HepG2 (cell line): ENCODE measurements at regions not wholly inside any gene's neighbourhood (a gene's known extent, or its start where the extent isn't known, plus 50 kb on each side); places are given as distances from the start of the nearest gene placed in this dataset.

ENCODE experiments used
- ATAC-seq: fragments of 200-7000 bp; cut with Tn5 transposase; 3 replicates; pipeline ENCODE4 v1.9.1; 2020; ENCODE audit warnings: mild to moderate bottlenecking, moderate library complexity
- BruUV-seq: library from RNA; stranded (reverse); fragments of 400-500 nt; replicated peaks from 2 replicates; lab custom pipeline; 2021; lab: Mats Ljungman, UMichigan
- CTCF ChIA-PET: fragments of 300-600 bp; formaldehyde crosslinking; extraction: SDS; loops from one replicate; lab custom pipeline; 2021; ENCODE audit warnings: low total read pairs, inconsistent platforms, low intra/inter-chr PET ratio; lab: Yijun Ruan, JAX
- POLR2A ChIA-PET: fragments of 350-600 bp; sonication (Branson Sonifier 250); formaldehyde crosslinking; loops from one replicate; lab custom pipeline; 2020; ENCODE audit warnings: antibody characterized with exemption, inconsistent platforms; lab: Yijun Ruan, JAX
- DNase-seq: peaks from one replicate; pipeline ENCODE4 v3.0.0-alpha.2; 2015; ENCODE audit warnings: low spot score
- FAIRE-seq: peaks from 3 replicates; lab custom pipeline; 2011; peaks lifted over from hg19 to GRCh38; lab: Jason Lieb, UNC
- H2AFZ ChIP-seq: one replicate; pipeline ENCODE4 v1.6.1; 2011; ENCODE audit warnings: low read length, inconsistent platforms
- H3K27ac ChIP-seq: fragments of 300-600 bp; 3 replicates; pipeline ENCODE4 v1.8.0; 2011; ENCODE audit warnings: mixed run types, mild to moderate bottlenecking, mixed read lengths, low read length, inconsistent platforms; ENCODE audit not compliant: insufficient read depth; ENCODE audit errors: extremely low read length
- H3K27me3 ChIP-seq, 2 experiments: fragments of 200-600 bp in 1 of 2; 2 replicates in 1 of 2; 3 replicates in 1 of 2; pipeline versions ENCODE4 v1.6.0 to v1.8.0; 2011; ENCODE audit warnings: low read length in 2 of 2, mild to moderate bottlenecking in 2 of 2, moderate library complexity in 2 of 2, inconsistent platforms in 1 of 2; ENCODE audit not compliant: insufficient read depth in 2 of 2, control insufficient read depth in 1 of 2
- H3K36me3 ChIP-seq, 2 experiments: fragments of 200-600 bp in 1 of 2; replicated peaks in 1 of 2; 2 replicates in 1 of 2; 3 replicates in 1 of 2; pipeline versions ENCODE4 v1.5.1 to v1.8.0; 2011; ENCODE audit warnings: low read length in 2 of 2, inconsistent platforms in 1 of 2; ENCODE audit not compliant: insufficient read depth in 2 of 2, control insufficient read depth in 1 of 2
- H3K4me1 ChIP-seq: 2 replicates; pipeline ENCODE4 v1.5.1; 2012; ENCODE audit warnings: low read length, inconsistent platforms; ENCODE audit not compliant: insufficient read depth
- H3K4me2 ChIP-seq: 2 replicates; pipeline ENCODE4 v1.6.0; 2011; ENCODE audit warnings: low read depth, low read length, inconsistent platforms
- H3K4me3 ChIP-seq, 3 experiments: fragments of 200-600 bp in 1 of 3; sonication (generic), shearing (Covaris generic) in 1 of 3; replicated peaks in 1 of 3; 2 replicates each; pipeline ENCODE4 v1.5.1; 2011 to 2016; ENCODE audit warnings: low read length in 3 of 3, inconsistent platforms in 2 of 3, low read depth in 2 of 3, mild to moderate bottlenecking in 2 of 3, control low read depth in 1 of 3, mixed read lengths in 1 of 3; ENCODE audit not compliant: insufficient read depth in 1 of 3
- H3K79me2 ChIP-seq: one replicate; pipeline ENCODE4 v1.6.1; 2011; ENCODE audit warnings: low read length, inconsistent platforms; ENCODE audit not compliant: insufficient read depth
- H3K9ac ChIP-seq: 2 replicates; pipeline ENCODE4 v1.6.0; 2011; ENCODE audit warnings: mild to moderate bottlenecking, low read depth, low read length, inconsistent platforms; ENCODE audit not compliant: insufficient read depth
- H3K9me3 ChIP-seq: 2 replicates; pipeline ENCODE4 v1.5.1; 2012; ENCODE audit warnings: mild to moderate bottlenecking, low read length
- H4K20me1 ChIP-seq: 2 replicates; pipeline ENCODE4 v1.6.0; 2011; ENCODE audit warnings: inconsistent platforms, mild to moderate bottlenecking, low read length, moderate library complexity; ENCODE audit not compliant: insufficient read depth
- CTCF ChIP-seq: sonication (generic); formaldehyde crosslinking; IDR thresholded peaks from 2 replicates; pipeline ENCODE4 v1.5.0; 2020; ENCODE audit warnings: mild to moderate bottlenecking, missing genetic modification reagents, moderate library complexity
- FOXP1 ChIP-seq, 2 experiments: fragments of 450-650 bp in 1 of 2; IDR thresholded peaks; 2 replicates each; pipeline ENCODE4 v1.6.1; 2017 to 2018; ENCODE audit warnings: antibody characterized with exemption in 1 of 2
- GABPA ChIP-seq, 2 experiments: IDR thresholded peaks; 2 replicates each; pipeline ENCODE4 v1.6.1; 2011 to 2016; ENCODE audit warnings: low read depth in 2 of 2, low read length in 1 of 2, missing biosample characterization in 1 of 2, missing genetic modification characterization in 1 of 2
- GRHL1 ChIP-seq: sonication (generic); formaldehyde crosslinking; conservative IDR thresholded peaks from 2 replicates; pipeline ENCODE4 v1.8.0; 2022; ENCODE audit warnings: missing genetic modification reagents
- GTF3A ChIP-seq: sonication (generic); formaldehyde crosslinking; conservative IDR thresholded peaks from 2 replicates; pipeline ENCODE4 v1.4.0; 2020; ENCODE audit warnings: mild to moderate bottlenecking, missing genetic modification reagents
- GZF1 ChIP-seq: sonication (generic); formaldehyde crosslinking; IDR thresholded peaks from 2 replicates; pipeline ENCODE4 v1.5.1; 2020; ENCODE audit warnings: mild to moderate bottlenecking, missing genetic modification reagents
- HOXA5 ChIP-seq: sonication (generic); formaldehyde crosslinking; IDR thresholded peaks from 2 replicates; pipeline ENCODE4 v1.4.0; 2020; ENCODE audit warnings: missing genetic modification reagents
- MAFG ChIP-seq: sonication (generic); formaldehyde crosslinking; IDR thresholded peaks from 2 replicates; pipeline ENCODE4 v1.5.1; 2020; ENCODE audit warnings: mild to moderate bottlenecking, missing genetic modification reagents
- SMC3 ChIP-seq: IDR thresholded peaks from 2 replicates; pipeline ENCODE4 v1.6.1; 2011; ENCODE audit warnings: low read length, improper control_type of control experiment
- STAG1 ChIP-seq: sonication (generic); formaldehyde crosslinking; IDR thresholded peaks from 2 replicates; pipeline ENCODE4 v1.4.0; 2020; ENCODE audit warnings: missing genetic modification reagents
- ZBTB42 ChIP-seq: sonication (generic); formaldehyde crosslinking; IDR thresholded peaks from 2 replicates; pipeline ENCODE4 v1.5.0; 2020; ENCODE audit warnings: mild to moderate bottlenecking, missing genetic modification reagents
- ZNF136 ChIP-seq: sonication (generic); formaldehyde crosslinking; IDR thresholded peaks from 2 replicates; pipeline ENCODE4 v1.8.1; 2022; ENCODE audit warnings: low read depth, mild to moderate bottlenecking, moderate library complexity, missing genetic modification reagents
- in situ Hi-C: cut with HindIII; loops from 2 replicates; pipeline ENCODE4 v1.10.0; 2017; ENCODE audit warnings: low pct_unique_long_range_greater_than_20kb; ENCODE audit not compliant: extremely low pct_ligation_motif_present
- intact Hi-C: fragments of 100-400 bp; cut with micrococcal nuclease; formaldehyde crosslinking; loops from one replicate; pipeline ENCODE4 v1.10.0; 2022; ENCODE audit not compliant: unreplicated experiment

- H3K9me3 ChIP-seq, result no peaks in the 10 kb centered on the region
- FAIRE-seq (no peak), DNase-seq (peak; percentile 35)
- intact Hi-C loops, result loop anchor here (1.0 to 5.0 kb wide), 3 partner anchors 108 to 1164 kb away; no protein-coding TSS in a partner anchor
- H3K9ac ChIP-seq, result no peak overlapping the region
- no peaks in the 10 kb centered on the region for H3K4me1 ChIP-seq
- no peak overlapping the region for H2AFZ ChIP-seq
- ChIA-PET POLR2A (no interaction called here), CTCF (interaction anchor here (1.2 to 2.0 kb wide), 2 partner anchors 109 to 185 kb away, joined by 5 to 16 read pairs; no protein-coding TSS in a partner anchor)
- no peaks in the 10 kb centered on the region for H3K36me3 ChIP-seq
- BruUV-seq, result no TSS peak
- H3K4me2 ChIP-seq, result no peak overlapping the region
- peak; percentile 68 for TF ChIP-seq STAG1 (CRISPR knock-in tag)
- no peak for TF ChIP-seq ZBTB42 (CRISPR knock-in tag)
- no peak for TF ChIP-seq GRHL1
- TF ChIP-seq HOXA5 (CRISPR knock-in tag), result no peak
- TF ChIP-seq SMC3, result peak; percentile 64
- TF ChIP-seq CTCF (CRISPR knock-in tag), result peak; percentile 61
- no peak for TF ChIP-seq FOXP1 (IDR thresholded peaks at IDR 0.05)
- TF ChIP-seq FOXP1 (CRISPR knock-in tag; IDR thresholded peaks at IDR 0.05), result no peak
- no peak for TF ChIP-seq GABPA (IDR thresholded peaks at IDR 0.05; ENCODE audit: low read depth, low read length)
- 0 out of 2 replicates have a peak, but pooled peaks have one; percentile 31 for TF ChIP-seq GABPA (CRISPR knock-in tag; IDR thresholded peaks at IDR 0.05; ENCODE audit: low read depth)
- TF ChIP-seq GZF1, result no peak
- TF ChIP-seq GTF3A (CRISPR knock-in tag), result no peak
- no peak for TF ChIP-seq MAFG (CRISPR knock-in tag)
- TF ChIP-seq ZNF136 (CRISPR knock-in tag), result no peak
- TF ChIP-seq, all 625 proteins: peak for 4
- Histone ChIP-seq H4K20me1 (no peaks in the 10 kb centered on the region), H3K79me2 (no peaks in the 10 kb centered on the region), H3K27ac (no peak overlapping the region), H3K4me3 (no peak overlapping the region), H3K27me3 (no peaks in the 10 kb centered on the region)
- peak; percentile 98 for ATAC-seq
- in situ Hi-C loops, result loop anchor here (5.0 to 10.0 kb wide), 2 partner anchors 104 to 177 kb away; no protein-coding TSS in a partner anchor
Observed at GRCh38 chr2:139031722-139032121, 251.5 kb upstream of the NXPH2 start.
